ENCODE measurements at regions not wholly inside any gene's neighbourhood (a gene's known extent, or its start where the extent isn't known, plus 50 kb on each side); places are given as distances from the start of the nearest gene placed in this dataset.

DNA sequence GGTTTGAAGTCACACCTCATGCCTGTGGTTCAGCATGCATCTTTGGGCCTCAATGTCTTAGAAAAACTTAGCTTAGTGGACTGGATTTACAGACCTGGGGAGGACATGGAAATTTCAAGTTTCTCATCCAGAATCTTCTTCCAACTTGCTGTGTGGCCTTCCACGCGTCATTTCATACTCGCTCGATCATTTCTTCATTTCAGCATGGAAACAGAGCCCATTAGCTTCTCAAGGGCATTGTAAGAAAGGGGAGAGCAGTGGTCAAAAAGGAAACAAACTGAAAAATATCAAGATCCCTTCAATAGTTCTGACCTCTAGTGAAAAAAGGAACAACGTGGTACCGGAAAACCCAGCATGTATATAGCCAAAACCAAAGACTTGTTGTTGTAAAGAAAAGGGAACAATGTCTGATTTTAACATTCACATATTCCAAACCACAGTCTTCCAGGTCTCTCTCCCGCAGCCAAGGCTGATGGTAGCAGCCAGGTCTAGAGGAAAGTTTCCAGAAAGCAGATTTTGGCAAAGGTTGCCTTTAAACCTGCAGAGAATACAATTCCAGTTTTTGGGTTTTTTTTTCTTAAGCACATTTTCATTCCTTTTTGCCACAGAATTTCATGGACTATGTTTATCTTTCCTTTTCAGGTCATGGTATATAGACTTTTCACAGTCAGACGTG lies 97.0 kb upstream of the CDC42BPA start:
- TF ChIP-seq, protein P1, sequence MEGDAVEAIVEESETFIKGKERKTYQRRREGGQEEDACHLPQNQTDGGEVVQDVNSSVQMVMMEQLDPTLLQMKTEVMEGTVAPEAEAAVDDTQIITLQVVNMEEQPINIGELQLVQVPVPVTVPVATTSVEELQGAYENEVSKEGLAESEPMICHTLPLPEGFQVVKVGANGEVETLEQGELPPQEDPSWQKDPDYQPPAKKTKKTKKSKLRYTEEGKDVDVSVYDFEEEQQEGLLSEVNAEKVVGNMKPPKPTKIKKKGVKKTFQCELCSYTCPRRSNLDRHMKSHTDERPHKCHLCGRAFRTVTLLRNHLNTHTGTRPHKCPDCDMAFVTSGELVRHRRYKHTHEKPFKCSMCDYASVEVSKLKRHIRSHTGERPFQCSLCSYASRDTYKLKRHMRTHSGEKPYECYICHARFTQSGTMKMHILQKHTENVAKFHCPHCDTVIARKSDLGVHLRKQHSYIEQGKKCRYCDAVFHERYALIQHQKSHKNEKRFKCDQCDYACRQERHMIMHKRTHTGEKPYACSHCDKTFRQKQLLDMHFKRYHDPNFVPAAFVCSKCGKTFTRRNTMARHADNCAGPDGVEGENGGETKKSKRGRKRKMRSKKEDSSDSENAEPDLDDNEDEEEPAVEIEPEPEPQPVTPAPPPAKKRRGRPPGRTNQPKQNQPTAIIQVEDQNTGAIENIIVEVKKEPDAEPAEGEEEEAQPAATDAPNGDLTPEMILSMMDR (IDR thresholded peaks at IDR 0.05; ENCODE audit: borderline replicate concordance, extremely low read depth, low read length, poor library complexity, severe bottlenecking), result no peak
- TF ChIP-seq EZH2 (IDR thresholded peaks at IDR 0.05; ENCODE audit: borderline replicate concordance, low read depth, low read length, severe bottlenecking), result no peak

Measured in DND-41 (cell line).